Liver (tissue), 8 donors: ENCODE measurements at regions not wholly inside any gene's neighbourhood (a gene's known extent, or its start where the extent isn't known, plus 50 kb on each side); places are given as distances from the start of the nearest gene placed in this dataset.

Experiments
- DNase-seq: peaks from one replicate; pipeline ENCODE4 v3.0.0-alpha.2; 2017; ENCODE audit warnings: low spot score
- H3K27ac ChIP-seq, 2 donors: one replicate each; pipeline ENCODE4 v1.7.0; 2013; ENCODE audit warnings: inconsistent platforms in 2 of 2, low read length in 2 of 2, control low read depth in 1 of 2, low read depth in 1 of 2, mild to moderate bottlenecking in 1 of 2
- H3K27me3 ChIP-seq, 4 donors: one replicate each; pipeline versions ENCODE4 v1.6.1 to v1.7.0; 2013; ENCODE audit warnings: low read length in 3 of 4, inconsistent platforms in 1 of 4, mild to moderate bottlenecking in 1 of 4, moderate library complexity in 1 of 4; ENCODE audit not compliant: control insufficient read depth in 4 of 4, insufficient read depth in 4 of 4
- H3K36me3 ChIP-seq, 4 donors: one replicate each; pipeline versions ENCODE4 v1.6.1 to v1.7.0; 2013; ENCODE audit warnings: low read length in 3 of 4, mild to moderate bottlenecking in 3 of 4, low read depth in 1 of 4, moderate library complexity in 1 of 4; ENCODE audit not compliant: control insufficient read depth in 4 of 4, insufficient read depth in 3 of 4
- H3K4me1 ChIP-seq, 4 donors: one replicate each; pipeline versions ENCODE4 v1.6.1 to v1.7.0; 2013; ENCODE audit warnings: low read length in 3 of 4, mild to moderate bottlenecking in 3 of 4, moderate library complexity in 1 of 4; ENCODE audit not compliant: control insufficient read depth in 4 of 4, insufficient read depth in 4 of 4
- H3K4me3 ChIP-seq, 3 donors: one replicate each; pipeline versions ENCODE4 v1.6.1 to v1.7.0; 2013; ENCODE audit warnings: low read length in 3 of 3, control low read depth in 1 of 3, low read depth in 1 of 3, mild to moderate bottlenecking in 1 of 3
- H3K9ac ChIP-seq, 2 donors: one replicate each; pipeline ENCODE4 v1.7.0; 2013; ENCODE audit warnings: low read length in 2 of 2, mild to moderate bottlenecking in 2 of 2, moderate library complexity in 2 of 2, control low read depth in 1 of 2, low read depth in 1 of 2
- H3K9me3 ChIP-seq, 4 donors: one replicate each; pipeline versions ENCODE4 v1.6.1 to v1.7.0; 2013; ENCODE audit warnings: low read length in 3 of 4; ENCODE audit not compliant: control insufficient read depth in 4 of 4
- ATF3 ChIP-seq: IDR thresholded peaks from 2 replicates; pipeline ENCODE4 v1.6.1; 2016; ENCODE audit warnings: antibody characterized with exemption
- CTCF ChIP-seq: fragments of 150-350 bp; IDR thresholded peaks from 2 replicates; pipeline ENCODE4 v1.5.1; 2017; ENCODE audit warnings: improper control_type of control experiment, low read depth, low read length; ENCODE audit not compliant: missing input control
- EGR1 ChIP-seq, 2 donors: IDR thresholded peaks; 2 replicates each; pipeline ENCODE4 v1.6.1; 2016 to 2018; ENCODE audit warnings: antibody characterized with exemption in 2 of 2, low read depth in 2 of 2
- FOXA1 ChIP-seq: IDR thresholded peaks from 2 replicates; pipeline ENCODE4 v1.6.1; 2016; ENCODE audit warnings: antibody characterized with exemption
- FOXA2 ChIP-seq: IDR thresholded peaks from 2 replicates; pipeline ENCODE4 v1.6.1; 2016; ENCODE audit warnings: antibody characterized with exemption
- GABPA ChIP-seq, 2 donors: IDR thresholded peaks in 1 of 2; conservative IDR thresholded peaks in 1 of 2; 2 replicates each; pipeline ENCODE4 v1.6.1; 2016; ENCODE audit warnings: antibody characterized with exemption in 2 of 2, mild to moderate bottlenecking in 1 of 2, moderate library complexity in 1 of 2
- HNF4A ChIP-seq, 2 donors: conservative IDR thresholded peaks; 2 replicates each; pipeline ENCODE4 v1.6.1; 2016; ENCODE audit warnings: antibody characterized with exemption in 2 of 2, mild to moderate bottlenecking in 2 of 2
- JUND ChIP-seq, 2 donors: IDR thresholded peaks; 2 replicates each; pipeline ENCODE4 v1.6.1; 2016; ENCODE audit warnings: antibody characterized with exemption in 2 of 2
- MAX ChIP-seq: IDR thresholded peaks from 2 replicates; pipeline ENCODE4 v1.6.1; 2016; ENCODE audit warnings: antibody characterized with exemption
- NR2F2 ChIP-seq: IDR thresholded peaks from 2 replicates; pipeline ENCODE4 v1.6.1; 2016; ENCODE audit warnings: antibody characterized with exemption
- RAD21 ChIP-seq, 2 donors: IDR thresholded peaks; 2 replicates each; pipeline ENCODE4 v1.6.1; 2016; ENCODE audit warnings: antibody characterized with exemption in 2 of 2, mild to moderate bottlenecking in 2 of 2
- REST ChIP-seq: IDR thresholded peaks from 2 replicates; pipeline ENCODE4 v1.6.1; 2016; ENCODE audit warnings: antibody characterized with exemption, mild to moderate bottlenecking
- RXRA ChIP-seq, 2 donors: IDR thresholded peaks; 2 replicates each; pipeline ENCODE4 v1.6.1; 2017 to 2018; ENCODE audit warnings: antibody characterized with exemption in 2 of 2, mild to moderate bottlenecking in 1 of 2
- TAF1 ChIP-seq: conservative IDR thresholded peaks from 2 replicates; pipeline ENCODE4 v1.6.1; 2016; ENCODE audit warnings: antibody characterized with exemption, mild to moderate bottlenecking
- YY1 ChIP-seq: IDR thresholded peaks from 2 replicates; pipeline ENCODE4 v1.6.1; 2016; ENCODE audit warnings: antibody characterized with exemption, mild to moderate bottlenecking
- ZBTB33 ChIP-seq: IDR thresholded peaks from 2 replicates; pipeline ENCODE4 v1.6.1; 2016; ENCODE audit warnings: antibody characterized with exemption
- WGBS: extraction: QIAGEN DNeasy Blood & Tissue Kit; methylation state at CpG from one replicate; pipeline ENCODE4 v1.1.7; 2013; 5-methylcytosine and 5-hydroxymethylcytosine counted together
- donor health status: healthy.
- donor health status: healthy.
- donor health status: healthy.
- donor health status: healthy.
- donor health status: healthy.

GRCh38 chr3:94978084-94978483 lies 915.2 kb downstream of the NSUN3 start:
- DNase-seq, result no peak
- H3K4me1 ChIP-seq, result no peaks in the 10 kb centered on the region
- no peaks in the 10 kb centered on the region for H3K27me3 ChIP-seq
- WGBS, result 59% methylated on average over 1 of the region's 1 CpG
- H3K4me3 ChIP-seq, result no peak overlapping the region
- no peak for TF ChIP-seq JUND (IDR thresholded peaks at IDR 0.05)
- TF ChIP-seq MAX, result no peak
- TF ChIP-seq RXRA (IDR thresholded peaks at IDR 0.05), result no peak
- TF ChIP-seq TAF1, result no peak
- no peak for TF ChIP-seq GABPA (IDR thresholded peaks at IDR 0.05 in 1 of 2, conservative IDR thresholded peaks at IDR 0.05 in 1 of 2)
- TF ChIP-seq REST, result no peak
- TF ChIP-seq FOXA2, result no peak
- TF ChIP-seq CTCF, result no peak
- TF ChIP-seq ATF3, result no peak
- TF ChIP-seq FOXA1, result no peak
- no peak for TF ChIP-seq RAD21 (IDR thresholded peaks at IDR 0.05)
- no peak for TF ChIP-seq YY1
- no peaks in the 10 kb centered on the region for H3K36me3 ChIP-seq
- no peak overlapping the region for H3K9ac ChIP-seq
- H3K9me3 ChIP-seq, result no peaks in the 10 kb centered on the region
- no peak overlapping the region for H3K27ac ChIP-seq

GRCh38 chr3:94985778-94986177 lies 922.9 kb downstream of the NSUN3 start:
- Histone ChIP-seq H3K4me1 (no peaks in the 10 kb centered on the region), H3K27me3 (no peaks in the 10 kb centered on the region), H3K27ac (no peak overlapping the region), H3K36me3 (no peaks in the 10 kb centered on the region), H3K9me3 (no peaks in the 10 kb centered on the region), H3K9ac (no peak overlapping the region), H3K4me3 (no peak overlapping the region)
- 73% methylated on average over 2 of the region's 2 CpGs for WGBS
- TF ChIP-seq RXRA (IDR thresholded peaks at IDR 0.05) (no peak), FOXA2 (no peak), EGR1 (IDR thresholded peaks at IDR 0.05; ENCODE audit: low read depth in 2 of 2) (no peak), FOXA1 (no peak), CTCF (no peak), TAF1 (no peak), ATF3 (no peak), ZBTB33 (no peak), HNF4A (conservative IDR thresholded peaks at IDR 0.05) (no peak), NR2F2 (no peak)
- no peak for DNase-seq
